OCI-LY7 (cell line): ENCODE measurements at regions not wholly inside any gene's neighbourhood (a gene's known extent, or its start where the extent isn't known, plus 50 kb on each side); places are given as distances from the start of the nearest gene placed in this dataset.
"Not testable (repeated sequence)": the region's sequence is repeated elsewhere in the genome, so short reads cannot be mapped to it uniquely, and the experiment has no call there.

Experiments
- BruUV-seq: library from RNA; stranded (reverse); fragments of 400-500 nt; replicated peaks from 2 replicates; lab custom pipeline; 2021; lab: Mats Ljungman, UMichigan
- CTCF ChIA-PET: fragments of 300-600 bp; sonication (Branson Sonifier 250); formaldehyde crosslinking; loops from one replicate; lab custom pipeline; 2022; ENCODE audit warnings: antibody characterized with exemption; ENCODE audit not compliant: unreplicated experiment; lab: Charles Lee
- POLR2A ChIA-PET: fragments of 300-600 bp; sonication (Branson Sonifier 250); formaldehyde crosslinking; loops from one replicate; lab custom pipeline; 2022; ENCODE audit warnings: antibody characterized with exemption; lab: Charles Lee
- DNase-seq: peaks from one replicate; pipeline ENCODE4 v3.0.0-alpha.2; 2015; ENCODE audit warnings: low spot score
- H2AFZ ChIP-seq: fragments of 200-600 bp; sonication (generic), shearing (Covaris generic); 2 replicates; pipeline ENCODE4 v1.6.1; 2014; ENCODE audit warnings: mild to moderate bottlenecking, antibody characterized with exemption, low read length, moderate library complexity
- H3K27ac ChIP-seq: fragments of 200-600 bp; sonication (generic); 2 replicates; pipeline ENCODE4 v1.5.1; 2014; ENCODE audit warnings: mixed run types, low read depth, mild to moderate bottlenecking, moderate library complexity, low read length, inconsistent platforms; ENCODE audit not compliant: poor library complexity, severe bottlenecking
- H3K36me3 ChIP-seq: fragments of 200-600 bp; sonication (generic); 2 replicates; pipeline ENCODE4 v1.6.1; 2014; ENCODE audit warnings: mild to moderate bottlenecking, antibody characterized with exemption, low read length, moderate library complexity, mixed read lengths; ENCODE audit not compliant: insufficient read depth
- H3K4me1 ChIP-seq: fragments of 200-600 bp; sonication (generic); 2 replicates; pipeline ENCODE4 v1.5.1; 2014; ENCODE audit warnings: mild to moderate bottlenecking, low read length; ENCODE audit not compliant: insufficient read depth, poor library complexity, severe bottlenecking
- H3K4me2 ChIP-seq: fragments of 200-600 bp; sonication (generic); 2 replicates; pipeline ENCODE4 v1.6.1; 2014; ENCODE audit warnings: mild to moderate bottlenecking, low read length
- H3K4me3 ChIP-seq: fragments of 200-600 bp; sonication (generic); 2 replicates; pipeline ENCODE4 v1.5.1; 2014; ENCODE audit warnings: mild to moderate bottlenecking, low read depth, low read length; ENCODE audit not compliant: poor library complexity, severe bottlenecking
- H3K79me2 ChIP-seq: fragments of 200-600 bp; sonication (generic); 2 replicates; pipeline ENCODE4 v1.6.1; 2016; ENCODE audit warnings: low read depth, mild to moderate bottlenecking, low read length, moderate library complexity, mixed read lengths; ENCODE audit not compliant: insufficient read depth
- H3K9me2 ChIP-seq: fragments of 200-600 bp; sonication (generic); 2 replicates; pipeline ENCODE4 v1.6.1; 2016; ENCODE audit warnings: mild to moderate bottlenecking, low read length, mixed read lengths; ENCODE audit not compliant: insufficient read depth
- H3K9me3 ChIP-seq: fragments of 200-600 bp; sonication (generic); 2 replicates; pipeline ENCODE4 v1.6.1; 2014; ENCODE audit warnings: mild to moderate bottlenecking, mixed run types, low read length, mixed read lengths
- H4K20me1 ChIP-seq: fragments of 200-600 bp; sonication (generic); 2 replicates; pipeline ENCODE4 v1.6.1; 2014; ENCODE audit warnings: mild to moderate bottlenecking, antibody characterized with exemption, low read length, moderate library complexity, mixed read lengths; ENCODE audit not compliant: insufficient read depth
- EZH2phosphoT487 ChIP-seq: fragments of 200-600 bp; sonication (generic); IDR thresholded peaks from 2 replicates; pipeline ENCODE4 v1.6.1; 2018; ENCODE audit warnings: low read depth, borderline replicate concordance, mild to moderate bottlenecking, mixed run types, antibody characterized with exemption, low read length, moderate library complexity, mixed read lengths
- intact Hi-C: fragments of 100-400 bp; cut with micrococcal nuclease; formaldehyde crosslinking; loops from one replicate; pipeline ENCODE4 v1.10.0; 2022; ENCODE audit not compliant: unreplicated experiment
- TF ChIP-seq, protein P1 (sequence below): fragments of 200-600 bp; sonication (generic); conservative IDR thresholded peaks from 2 replicates; pipeline ENCODE4 v1.5.1; 2014; ENCODE audit warnings: mild to moderate bottlenecking, antibody characterized with exemption, low read length, moderate library complexity, mixed read lengths

DNA sequence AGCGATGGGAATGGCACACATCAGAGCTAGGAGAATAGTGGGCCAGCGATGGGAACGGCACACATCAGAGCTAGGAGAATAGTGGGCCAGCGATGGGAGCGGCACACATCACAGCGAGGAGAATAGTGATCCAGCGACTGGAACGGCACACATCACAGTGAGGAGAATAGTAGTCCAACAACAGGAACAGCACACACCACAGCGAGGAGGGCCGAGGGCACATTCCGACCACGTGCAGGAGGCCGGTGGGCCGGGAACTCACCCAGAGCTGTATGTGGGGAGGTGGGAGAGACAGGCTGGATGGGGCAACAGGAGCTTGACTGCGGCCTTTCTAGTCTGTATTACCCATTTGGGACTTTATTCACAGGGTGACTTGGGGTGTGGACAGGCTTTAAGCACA, 271.1 kb upstream of the IRX4 start:
- intact Hi-C loops, result loop anchor here (5.0 to 10.0 kb wide), 2 partner anchors 117 to 389 kb away; no protein-coding TSS in a partner anchor
- no peaks in the 10 kb centered on the region for H4K20me1 ChIP-seq
- H2AFZ ChIP-seq, result no peak overlapping the region
- H3K27ac ChIP-seq, result no peak overlapping the region
- no peaks in the 10 kb centered on the region for H3K4me1 ChIP-seq
- no TSS peak for BruUV-seq
- no peaks in the 10 kb centered on the region for H3K36me3 ChIP-seq
- no peaks in the 10 kb centered on the region for H3K79me2 ChIP-seq
- ChIA-PET CTCF (no interaction called here), POLR2A (interaction anchor here (0.6 kb wide), 1 partner anchor 41 kb away, joined by 4 read pairs; no protein-coding TSS in a partner anchor)
- H3K4me2 ChIP-seq, result no peak overlapping the region
- no peak overlapping the region for H3K4me3 ChIP-seq
- H3K9me3 ChIP-seq, result no peaks in the 10 kb centered on the region
- H3K9me2 ChIP-seq, result no peaks in the 10 kb centered on the region
- TF ChIP-seq, protein P1, sequence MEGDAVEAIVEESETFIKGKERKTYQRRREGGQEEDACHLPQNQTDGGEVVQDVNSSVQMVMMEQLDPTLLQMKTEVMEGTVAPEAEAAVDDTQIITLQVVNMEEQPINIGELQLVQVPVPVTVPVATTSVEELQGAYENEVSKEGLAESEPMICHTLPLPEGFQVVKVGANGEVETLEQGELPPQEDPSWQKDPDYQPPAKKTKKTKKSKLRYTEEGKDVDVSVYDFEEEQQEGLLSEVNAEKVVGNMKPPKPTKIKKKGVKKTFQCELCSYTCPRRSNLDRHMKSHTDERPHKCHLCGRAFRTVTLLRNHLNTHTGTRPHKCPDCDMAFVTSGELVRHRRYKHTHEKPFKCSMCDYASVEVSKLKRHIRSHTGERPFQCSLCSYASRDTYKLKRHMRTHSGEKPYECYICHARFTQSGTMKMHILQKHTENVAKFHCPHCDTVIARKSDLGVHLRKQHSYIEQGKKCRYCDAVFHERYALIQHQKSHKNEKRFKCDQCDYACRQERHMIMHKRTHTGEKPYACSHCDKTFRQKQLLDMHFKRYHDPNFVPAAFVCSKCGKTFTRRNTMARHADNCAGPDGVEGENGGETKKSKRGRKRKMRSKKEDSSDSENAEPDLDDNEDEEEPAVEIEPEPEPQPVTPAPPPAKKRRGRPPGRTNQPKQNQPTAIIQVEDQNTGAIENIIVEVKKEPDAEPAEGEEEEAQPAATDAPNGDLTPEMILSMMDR, result no peak
- no peak for TF ChIP-seq EZH2phosphoT487
- DNase-seq, result no peak

DNA sequence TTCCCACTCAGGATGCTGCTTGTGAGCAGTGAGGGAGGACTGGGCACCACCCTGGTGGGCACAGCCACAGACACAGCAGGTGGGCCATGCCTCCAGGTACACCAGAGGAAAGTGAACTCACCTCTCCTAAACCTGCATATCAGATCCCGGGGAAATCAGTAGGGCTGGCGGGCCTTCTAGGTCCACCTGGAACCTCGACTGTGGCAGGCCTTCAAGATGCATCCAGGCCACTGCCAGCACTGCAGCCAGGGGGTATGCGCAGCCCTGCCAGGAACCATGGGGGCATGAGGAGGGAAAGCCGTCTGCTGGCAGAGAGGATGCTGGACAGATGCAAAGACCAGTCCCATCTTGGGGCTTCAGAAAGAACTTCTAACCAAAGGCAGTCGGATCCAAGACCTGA, 270.6 kb upstream of the IRX4 start:
- TF ChIP-seq, protein P1, result no peak
- TF ChIP-seq EZH2phosphoT487, result no peak
- no TSS peak for BruUV-seq
- no peaks in the 10 kb centered on the region for H3K9me3 ChIP-seq
- intact Hi-C loops, result loop anchor here (5.0 to 10.0 kb wide), 2 partner anchors 116 to 389 kb away; no protein-coding TSS in a partner anchor
- H3K4me3 ChIP-seq, result no peak overlapping the region
- H3K36me3 ChIP-seq, result no peaks in the 10 kb centered on the region
- no peaks in the 10 kb centered on the region for H4K20me1 ChIP-seq
- H2AFZ ChIP-seq, result no peak overlapping the region
- no peak for DNase-seq
- H3K79me2 ChIP-seq, result no peaks in the 10 kb centered on the region
- ChIA-PET CTCF (no interaction called here), POLR2A (interaction anchor here (0.6 kb wide), 1 partner anchor 41 kb away, joined by 4 read pairs; no protein-coding TSS in a partner anchor)
- no peaks in the 10 kb centered on the region for H3K4me1 ChIP-seq
- no peak overlapping the region for H3K4me2 ChIP-seq
- no peak overlapping the region for H3K27ac ChIP-seq
- H3K9me2 ChIP-seq, result no peaks in the 10 kb centered on the region

DNA sequence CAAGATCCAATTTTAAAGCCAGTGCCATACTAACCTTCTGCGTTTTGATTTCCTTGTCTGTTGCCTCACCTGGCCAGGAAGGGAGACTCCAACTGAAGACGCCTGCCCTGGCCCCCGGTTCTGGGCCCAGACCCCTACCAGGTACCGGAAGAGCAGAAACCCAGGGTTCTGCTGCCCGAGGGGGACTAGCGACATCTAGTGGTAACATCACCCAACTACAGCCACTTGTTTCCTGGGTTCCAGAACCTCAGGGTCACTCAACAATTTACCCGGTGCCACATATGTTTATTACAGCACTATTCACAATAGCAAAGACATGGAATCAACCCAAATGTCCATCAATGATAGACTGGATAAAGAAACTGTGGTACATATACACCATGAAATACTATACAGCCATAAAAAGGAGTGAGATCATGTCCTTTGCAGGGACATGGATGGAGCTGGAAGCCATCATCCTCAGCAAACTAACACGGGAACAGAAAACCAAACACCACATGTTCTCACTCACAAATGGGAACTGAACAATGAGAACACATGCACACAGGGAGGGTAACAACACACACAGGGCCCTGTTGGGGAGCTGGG, 268.7 kb upstream of the IRX4 start:
- H3K36me3 ChIP-seq, H3K4me3 ChIP-seq, H3K27ac ChIP-seq, POLR2A ChIA-PET, H4K20me1 ChIP-seq, H3K4me2 ChIP-seq, BruUV-seq, H2AFZ ChIP-seq, H3K4me1 ChIP-seq, H3K9me2 ChIP-seq, H3K79me2 ChIP-seq, CTCF ChIA-PET, H3K9me3 ChIP-seq: not testable (repeated sequence)
- TF ChIP-seq, protein P1, result peak; percentile 87
- intact Hi-C loops, result loop anchor here (5.0 to 10.0 kb wide), 2 partner anchors 114 to 387 kb away; no protein-coding TSS in a partner anchor
- peak; percentile 47 for DNase-seq
